Activated T-helper 2 cell treated with anti-CD3 and anti-CD28 coated beads, Interferon-gamma antibody, Interleukin-2, Interleukin-4, amounts not matched to agents 10 μg/mL and 5 μg/mL and 100 μg/mL, durations not matched to agents 14 hours and 24 hours and 36 hours (primary cell): ENCODE measurements at regions not wholly inside any gene's neighbourhood (a gene's known extent, or its start where the extent isn't known, plus 50 kb on each side); places are given as distances from the start of the nearest gene placed in this dataset.

Experiments
- DNase-seq: peaks from one replicate; pipeline ENCODE4 v3.0.0; 2021; ENCODE audit warnings: low spot score
- H3K27ac Mint-ChIP-seq: one replicate; pipeline ENCODE4 v1.8.0; 2021; ENCODE audit warnings: mixed read lengths
- H3K27me3 Mint-ChIP-seq: one replicate; pipeline ENCODE4 v1.8.0; 2021; ENCODE audit warnings: low read depth, mixed read lengths
- H3K36me3 Mint-ChIP-seq: one replicate; pipeline ENCODE4 v1.8.0; 2021; ENCODE audit warnings: low read depth, mixed read lengths
- H3K4me1 Mint-ChIP-seq: one replicate; pipeline ENCODE4 v1.8.0; 2021; ENCODE audit warnings: low read depth, mixed read lengths
- H3K4me3 Mint-ChIP-seq: one replicate; pipeline ENCODE4 v1.8.0; 2021; ENCODE audit warnings: low read depth, mild to moderate bottlenecking, moderate library complexity, mixed read lengths
- H3K9me3 Mint-ChIP-seq: one replicate; pipeline ENCODE4 v1.8.0; 2021; ENCODE audit warnings: mixed read lengths
- intact Hi-C: fragments of 100-400 bp; cut with micrococcal nuclease; formaldehyde crosslinking; loops from one replicate; pipeline ENCODE4 v1.15.1; 2023

GRCh38 chr1:241413974-241414373 lies 57.0 kb upstream of the RGS7 start:
- no peak overlapping the region for H3K27ac Mint-ChIP-seq
- H3K4me1 Mint-ChIP-seq: no peaks in the 10 kb centered on the region
- H3K36me3 Mint-ChIP-seq: no peaks in the 10 kb centered on the region
- no peak for DNase-seq
- H3K4me3 Mint-ChIP-seq: no peak overlapping the region
- no peaks in the 10 kb centered on the region for H3K9me3 Mint-ChIP-seq
- H3K27me3 Mint-ChIP-seq: peaks cover 2% of the 10 kb centered on the region
- intact Hi-C loops: no loop called here

- no peak overlapping the region for H3K4me3 Mint-ChIP-seq
- DNase-seq: no peak
These were observed 56.4 kb upstream of the RGS7 start for GRCh38 chr1:241413386-241413785.

GRCh38 chr1:241412646-241413045 lies 55.6 kb upstream of the RGS7 start:
- Mint-ChIP-seq H3K27ac (no peak overlapping the region), H3K4me1 (no peaks in the 10 kb centered on the region), H3K4me3 (no peak overlapping the region), H3K9me3 (no peaks in the 10 kb centered on the region), H3K36me3 (no peaks in the 10 kb centered on the region), H3K27me3 (peaks cover 2% of the 10 kb centered on the region)
- no peak for DNase-seq
- intact Hi-C loops: no loop called here

More at GRCh38 chr1:241413386-241413785, 56.4 kb upstream of the RGS7 start:
- intact Hi-C loops: no loop called here
- no peaks in the 10 kb centered on the region for H3K4me1 Mint-ChIP-seq
- peaks cover 2% of the 10 kb centered on the region for H3K27me3 Mint-ChIP-seq
- H3K9me3 Mint-ChIP-seq: no peaks in the 10 kb centered on the region
- H3K27ac Mint-ChIP-seq: no peak overlapping the region
- no peaks in the 10 kb centered on the region for H3K36me3 Mint-ChIP-seq

GRCh38 chr1:241411776-241412338 lies 54.9 kb upstream of the RGS7 start:
- Mint-ChIP-seq H3K27me3 (peaks cover 2% of the 10 kb centered on the region), H3K36me3 (no peaks in the 10 kb centered on the region), H3K9me3 (no peaks in the 10 kb centered on the region), H3K4me3 (no peak overlapping the region), H3K4me1 (no peaks in the 10 kb centered on the region), H3K27ac (no peak overlapping the region)
- no peak for DNase-seq
- intact Hi-C loops: no loop called here

- H3K9me3 Mint-ChIP-seq: no peaks in the 10 kb centered on the region
- peaks cover 2% of the 10 kb centered on the region for H3K27me3 Mint-ChIP-seq
These were observed 54.2 kb upstream of the RGS7 start for GRCh38 chr1:241411056-241411775.

GRCh38 chr1:241408170-241408569 lies 51.2 kb upstream of the RGS7 start:
- Mint-ChIP-seq H3K27me3 (no peaks in the 10 kb centered on the region), H3K4me3 (no peak overlapping the region), H3K9me3 (no peaks in the 10 kb centered on the region), H3K36me3 (no peaks in the 10 kb centered on the region), H3K4me1 (no peaks in the 10 kb centered on the region), H3K27ac (no peak overlapping the region)
- intact Hi-C loops: no loop called here
- DNase-seq: no peak

More at GRCh38 chr1:241411056-241411775, 54.2 kb upstream of the RGS7 start:
- Mint-ChIP-seq H3K4me1 (no peaks in the 10 kb centered on the region), H3K36me3 (no peaks in the 10 kb centered on the region), H3K27ac (no peak overlapping the region), H3K4me3 (no peak overlapping the region)
- intact Hi-C loops: no loop called here
- no peak for DNase-seq
